Left cardiac atrium (tissue), 4 donors: ENCODE measurements at regions not wholly inside any gene's neighbourhood (a gene's known extent, or its start where the extent isn't known, plus 50 kb on each side); places are given as distances from the start of the nearest gene placed in this dataset.
"Not testable (repeated sequence)": the region's sequence is repeated elsewhere in the genome, so short reads cannot be mapped to it uniquely, and the experiment has no call there.

Experiments
- ATAC-seq, 2 donors: fragments of 200-7000 bp; cut with Tn5 transposase; one replicate each; pipeline ENCODE4 v1.9.1; 2020; ENCODE audit warnings: mild to moderate bottlenecking in 2 of 2, moderate library complexity in 2 of 2
- DNase-seq: peaks from one replicate; pipeline ENCODE4 v3.0.0-alpha.2; 2020
- intact Hi-C, 2 donors: fragments of 100-400 bp; cut with DNase I; formaldehyde crosslinking; loops; one replicate each; pipeline versions ENCODE4 v1.14.1 to v1.15.1; 2022 to 2023
- donor health status: DM: no; HTN: yes; CAD: no.
- donor health status: DM: no; HTN: yes; CAD: no; lungs with severe emphysema.
- donor health status: DM: yes; HTN: yes; CAD: no.
- donor health status: Dilated cardiomyopathy.

GRCh38 chr11:97506076-97506759 lies 1116.4 kb downstream of the JRKL start:
- intact Hi-C loops: no loop called here
- DNase-seq: no peak
- ATAC-seq: no peak

DNA sequence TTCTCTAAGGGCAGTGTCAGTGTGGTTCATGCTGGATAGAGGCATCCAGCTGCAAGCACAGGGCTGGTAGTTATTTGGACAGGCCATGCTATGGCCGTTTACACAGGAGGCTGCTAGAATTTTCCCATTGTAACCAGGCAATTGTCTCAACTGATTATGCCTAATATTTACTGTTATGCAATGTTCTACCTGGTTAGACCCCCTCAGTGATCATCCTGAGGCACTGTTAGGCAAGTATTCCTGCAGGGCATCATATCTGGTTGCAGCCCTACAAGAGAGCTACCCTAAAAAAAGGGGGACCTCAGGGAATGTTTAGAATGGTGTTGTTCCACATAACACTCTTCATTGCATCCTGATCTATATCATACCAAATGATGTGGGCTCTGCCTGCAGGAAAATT lies 1124.6 kb downstream of the JRKL start:
- ATAC-seq: no peak
- intact Hi-C loops: no loop called here
- DNase-seq: no peak

- no peak for DNase-seq
- intact Hi-C loops: no loop called here
- ATAC-seq: no peak
Observed at GRCh38 chr11:97516688-97517087, 1126.9 kb downstream of the JRKL start.

GRCh38 chr11:97525273-97525672 lies 1135.5 kb downstream of the JRKL start:
- ATAC-seq (no peak), DNase-seq (no peak)
- intact Hi-C loops: no loop called here

GRCh38 chr11:97537407-97538150 lies 1147.8 kb downstream of the JRKL start:
- DNase-seq (no peak), ATAC-seq (no peak)
- intact Hi-C loops: no loop called here

GRCh38 chr11:97544431-97544830 lies 1154.6 kb downstream of the JRKL start:
- intact Hi-C loops: no loop called here
- DNase-seq (no peak), ATAC-seq (no peak)

- intact Hi-C loops: no loop called here
- no peak for ATAC-seq
- no peak for DNase-seq
Observed at GRCh38 chr11:97548280-97548679, 1158.5 kb downstream of the JRKL start.

- DNase-seq: no peak
- no peak for ATAC-seq
- intact Hi-C loops: no loop called here
Observed at GRCh38 chr11:97557399-97557798, 1167.6 kb downstream of the JRKL start.

GRCh38 chr11:97567801-97568200 lies 1178.0 kb downstream of the JRKL start:
- ATAC-seq (no peak), DNase-seq (no peak)
- intact Hi-C loops: no loop called here

- intact Hi-C loops: no loop called here
- ATAC-seq (no peak), DNase-seq (no peak)
Observed at GRCh38 chr11:97570636-97571035, 1180.8 kb downstream of the JRKL start.

GRCh38 chr11:97573771-97574170 lies 1184.0 kb downstream of the JRKL start:
- intact Hi-C loops, ATAC-seq, DNase-seq: not testable (repeated sequence)

- intact Hi-C loops: no loop called here
- no peak for ATAC-seq
- DNase-seq: no peak
Observed at GRCh38 chr11:97574976-97575665, 1185.3 kb downstream of the JRKL start.

GRCh38 chr11:97607291-97608000 lies 1217.6 kb downstream of the JRKL start:
- intact Hi-C loops: no loop called here
- no peak for ATAC-seq
- DNase-seq: no peak

- no peak for DNase-seq
- intact Hi-C loops: no loop called here
- no peak for ATAC-seq
Observed at GRCh38 chr11:97610000-97610399, 1220.2 kb downstream of the JRKL start.

GRCh38 chr11:97610854-97611253 lies 1221.0 kb downstream of the JRKL start:
- DNase-seq: no peak
- intact Hi-C loops: no loop called here
- no peak for ATAC-seq

DNA sequence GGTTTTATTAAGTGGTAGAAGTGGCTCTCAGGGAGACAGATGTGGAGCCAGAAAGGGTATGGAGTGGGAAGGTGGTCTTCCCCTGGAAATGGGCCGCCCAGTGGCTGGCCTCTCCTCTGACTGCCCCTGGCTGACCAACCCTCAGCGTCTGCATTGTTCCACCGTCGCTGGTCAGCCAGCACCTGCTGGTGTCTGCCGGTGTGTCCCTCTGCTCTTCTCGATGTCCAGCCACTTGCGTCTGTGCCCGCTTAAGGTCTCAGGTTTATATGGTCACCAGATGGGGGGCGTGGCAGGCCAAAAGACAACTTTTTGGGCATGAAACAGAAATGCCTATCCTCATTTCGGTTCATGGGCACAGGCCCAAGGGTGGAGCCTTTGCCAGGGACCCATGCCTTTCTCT lies 1221.5 kb downstream of the JRKL start:
- no peak for ATAC-seq
- intact Hi-C loops: no loop called here
- DNase-seq: no peak

GRCh38 chr11:97614606-97615005 lies 1224.8 kb downstream of the JRKL start:
- DNase-seq: no peak
- intact Hi-C loops: no loop called here
- no peak for ATAC-seq

- DNase-seq (no peak), ATAC-seq (no peak)
- intact Hi-C loops: no loop called here
Observed at GRCh38 chr11:97615546-97615945, 1225.7 kb downstream of the JRKL start.

DNA sequence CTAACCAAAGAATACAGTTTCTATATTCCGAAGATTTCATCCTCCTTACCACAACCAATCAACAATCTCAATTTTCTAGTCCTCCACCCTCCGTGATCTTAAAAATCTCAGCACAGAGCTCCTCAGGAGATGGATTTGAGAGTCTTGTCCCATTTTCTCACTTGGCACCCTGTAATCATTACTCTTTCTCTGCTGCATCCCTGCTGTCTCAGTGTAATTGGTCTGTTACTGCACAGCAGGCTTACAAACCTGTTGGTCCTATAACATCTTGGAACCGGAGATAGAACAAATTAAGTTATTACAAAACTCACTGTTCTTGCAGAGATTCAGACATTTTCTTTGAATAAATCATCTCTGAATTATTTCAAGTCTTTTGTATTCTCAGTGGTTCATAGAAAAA lies 1227.2 kb downstream of the JRKL start:
- ATAC-seq (no peak), DNase-seq (no peak)
- intact Hi-C loops: no loop called here

DNA sequence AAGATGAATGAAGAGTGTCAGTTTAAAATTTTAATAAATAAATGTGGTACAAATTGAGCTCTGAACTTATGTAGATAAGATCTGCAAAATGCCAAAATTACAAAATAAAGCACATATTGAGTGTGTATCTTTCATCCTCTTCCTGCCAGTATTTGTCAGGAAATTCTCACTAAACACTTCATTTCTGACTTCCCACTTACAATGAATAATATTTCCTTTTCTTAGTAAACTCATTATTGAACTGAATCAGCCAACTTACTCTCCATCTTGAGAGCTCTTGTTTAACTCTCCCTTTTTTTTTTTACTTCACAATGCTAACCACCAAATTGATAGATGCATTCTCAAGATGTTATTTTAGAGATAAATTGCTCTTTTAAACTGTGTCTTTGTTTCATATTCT lies 1230.2 kb downstream of the JRKL start:
- no peak for ATAC-seq
- no peak for DNase-seq
- intact Hi-C loops: no loop called here
